ENCODE measurements at regions not wholly inside any gene's neighbourhood (a gene's known extent, or its start where the extent isn't known, plus 50 kb on each side); places are given as distances from the start of the nearest gene placed in this dataset.

DNA sequence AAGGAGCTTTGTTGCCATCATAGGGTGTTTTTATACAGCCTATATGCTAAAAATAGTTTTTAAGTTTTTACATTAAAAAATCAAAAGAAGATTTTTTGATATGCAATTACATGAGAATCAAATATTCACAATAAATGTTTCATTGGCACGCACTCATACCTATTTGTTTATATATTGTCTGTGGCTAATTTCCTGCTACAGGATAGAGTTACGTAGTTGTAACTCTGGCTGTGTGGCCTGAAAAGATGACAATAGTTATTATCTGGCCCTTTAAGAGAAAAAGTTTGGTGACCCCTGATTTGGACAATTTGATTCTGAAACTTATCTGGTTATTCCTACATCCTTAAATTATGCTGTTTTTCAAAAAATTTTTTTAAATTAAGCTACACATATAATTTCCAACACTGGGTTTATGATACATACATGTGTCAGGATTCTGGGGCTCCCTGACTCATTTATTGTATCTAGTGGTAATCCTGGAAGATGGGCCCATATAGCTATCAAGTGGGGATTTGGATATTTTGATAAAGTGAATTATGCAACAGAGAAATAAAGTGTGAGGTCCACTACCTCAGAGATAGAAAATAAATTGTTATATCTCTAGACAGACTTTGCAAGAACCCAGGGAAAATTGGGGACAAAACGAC lies 370.2 kb upstream of the LYPLAL1 start:
- CTCF ChIA-PET, result no interaction called here
- no peaks in the 10 kb centered on the region for H3K27me3 ChIP-seq (replicated peaks; ENCODE audit: control insufficient read depth, insufficient read depth, low read length)
- H3K9me3 Mint-ChIP-seq (ENCODE audit: unreplicated experiment), result no peaks in the 10 kb centered on the region
- TF ChIP-seq, protein P1, sequence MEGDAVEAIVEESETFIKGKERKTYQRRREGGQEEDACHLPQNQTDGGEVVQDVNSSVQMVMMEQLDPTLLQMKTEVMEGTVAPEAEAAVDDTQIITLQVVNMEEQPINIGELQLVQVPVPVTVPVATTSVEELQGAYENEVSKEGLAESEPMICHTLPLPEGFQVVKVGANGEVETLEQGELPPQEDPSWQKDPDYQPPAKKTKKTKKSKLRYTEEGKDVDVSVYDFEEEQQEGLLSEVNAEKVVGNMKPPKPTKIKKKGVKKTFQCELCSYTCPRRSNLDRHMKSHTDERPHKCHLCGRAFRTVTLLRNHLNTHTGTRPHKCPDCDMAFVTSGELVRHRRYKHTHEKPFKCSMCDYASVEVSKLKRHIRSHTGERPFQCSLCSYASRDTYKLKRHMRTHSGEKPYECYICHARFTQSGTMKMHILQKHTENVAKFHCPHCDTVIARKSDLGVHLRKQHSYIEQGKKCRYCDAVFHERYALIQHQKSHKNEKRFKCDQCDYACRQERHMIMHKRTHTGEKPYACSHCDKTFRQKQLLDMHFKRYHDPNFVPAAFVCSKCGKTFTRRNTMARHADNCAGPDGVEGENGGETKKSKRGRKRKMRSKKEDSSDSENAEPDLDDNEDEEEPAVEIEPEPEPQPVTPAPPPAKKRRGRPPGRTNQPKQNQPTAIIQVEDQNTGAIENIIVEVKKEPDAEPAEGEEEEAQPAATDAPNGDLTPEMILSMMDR (IDR thresholded peaks at IDR 0.05; ENCODE audit: insufficient read depth in 1 of 2, low read depth in 1 of 2, low read length in 1 of 2, severe bottlenecking in 1 of 2, unreplicated experiment in 1 of 2), result no peak
- no peaks in the 10 kb centered on the region for H3K4me1 ChIP-seq
- H3K4me3 ChIP-seq (ENCODE audit: low read depth, low read length), result no peak overlapping the region
- no peak overlapping the region for H3K27ac Mint-ChIP-seq (ENCODE audit: unreplicated experiment)
- H3K36me3 ChIP-seq (ENCODE audit: control insufficient read depth, insufficient read depth, low read length), result no peaks in the 10 kb centered on the region
- no TSS peak for BruUV-seq (replicated peaks)
- H3K27me3 Mint-ChIP-seq (ENCODE audit: insufficient read depth, unreplicated experiment), result no peaks in the 10 kb centered on the region
- H3K4me3 Mint-ChIP-seq (ENCODE audit: unreplicated experiment), result no peak overlapping the region
- no peaks in the 10 kb centered on the region for H3K36me3 Mint-ChIP-seq (ENCODE audit: insufficient read depth, unreplicated experiment)
- POLR2A ChIA-PET, result no interaction called here
- intact Hi-C loops (cut with micrococcal nuclease; ENCODE audit: unreplicated experiment), result no loop called here
- H3K9me3 ChIP-seq, result no peaks in the 10 kb centered on the region
- no peak for DNase-seq
- no peaks in the 10 kb centered on the region for H3K4me1 Mint-ChIP-seq (ENCODE audit: low read depth, unreplicated experiment)

DNA sequence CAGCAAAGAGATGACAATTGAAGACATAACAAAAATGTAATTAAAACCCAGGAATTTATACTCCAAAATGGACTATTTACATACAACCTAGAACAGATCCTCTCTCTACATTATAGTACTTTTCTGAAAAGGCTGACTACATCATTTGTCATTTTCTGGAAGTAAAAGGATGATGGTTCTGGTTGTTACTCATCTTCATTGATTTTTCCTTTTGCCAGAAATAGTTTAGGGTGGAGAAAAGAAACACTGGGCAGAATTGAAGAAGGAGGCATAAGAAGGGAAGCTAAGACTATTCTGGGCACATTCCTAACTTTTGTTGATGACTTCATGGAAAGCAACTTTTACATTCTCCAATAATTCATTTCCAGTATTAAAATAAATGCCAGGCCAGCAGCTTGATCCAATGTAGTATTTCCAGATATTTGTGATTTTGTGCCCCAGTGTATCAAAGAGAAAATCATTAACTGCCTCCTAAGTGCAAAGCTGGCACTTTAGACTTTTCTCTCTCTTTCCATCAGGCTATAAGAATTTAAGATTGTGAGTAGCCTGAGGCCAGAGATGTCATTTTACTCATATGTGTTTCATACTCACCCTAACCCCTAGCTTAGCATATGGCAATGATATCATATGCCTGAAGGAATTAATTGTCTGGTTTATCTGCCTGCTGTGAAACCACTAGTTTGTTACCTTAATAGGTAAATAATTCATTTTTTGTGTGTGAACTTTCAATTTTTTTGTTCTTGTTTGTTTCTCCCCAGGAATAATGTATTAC lies 369.5 kb upstream of the LYPLAL1 start:
- H3K4me1 Mint-ChIP-seq (ENCODE audit: low read depth, unreplicated experiment), result no peaks in the 10 kb centered on the region
- H3K4me1 ChIP-seq, result no peaks in the 10 kb centered on the region
- no peak overlapping the region for H3K27ac Mint-ChIP-seq (ENCODE audit: unreplicated experiment)
- no peak overlapping the region for H3K4me3 ChIP-seq (ENCODE audit: low read depth, low read length)
- no peak for DNase-seq
- ChIA-PET POLR2A (no interaction called here), CTCF (no interaction called here)
- no peaks in the 10 kb centered on the region for H3K9me3 Mint-ChIP-seq (ENCODE audit: unreplicated experiment)
- no TSS peak for BruUV-seq (replicated peaks)
- H3K27me3 ChIP-seq (replicated peaks; ENCODE audit: control insufficient read depth, insufficient read depth, low read length), result no peaks in the 10 kb centered on the region
- no peaks in the 10 kb centered on the region for H3K36me3 Mint-ChIP-seq (ENCODE audit: insufficient read depth, unreplicated experiment)
- H3K36me3 ChIP-seq (ENCODE audit: control insufficient read depth, insufficient read depth, low read length), result no peaks in the 10 kb centered on the region
- H3K27me3 Mint-ChIP-seq (ENCODE audit: insufficient read depth, unreplicated experiment), result no peaks in the 10 kb centered on the region
- intact Hi-C loops (cut with micrococcal nuclease; ENCODE audit: unreplicated experiment), result no loop called here
- no peaks in the 10 kb centered on the region for H3K9me3 ChIP-seq
- no peak overlapping the region for H3K4me3 Mint-ChIP-seq (ENCODE audit: unreplicated experiment)
- TF ChIP-seq, protein P1 (IDR thresholded peaks at IDR 0.05; ENCODE audit: insufficient read depth in 1 of 2, low read depth in 1 of 2, low read length in 1 of 2, severe bottlenecking in 1 of 2, unreplicated experiment in 1 of 2), result no peak

DNA sequence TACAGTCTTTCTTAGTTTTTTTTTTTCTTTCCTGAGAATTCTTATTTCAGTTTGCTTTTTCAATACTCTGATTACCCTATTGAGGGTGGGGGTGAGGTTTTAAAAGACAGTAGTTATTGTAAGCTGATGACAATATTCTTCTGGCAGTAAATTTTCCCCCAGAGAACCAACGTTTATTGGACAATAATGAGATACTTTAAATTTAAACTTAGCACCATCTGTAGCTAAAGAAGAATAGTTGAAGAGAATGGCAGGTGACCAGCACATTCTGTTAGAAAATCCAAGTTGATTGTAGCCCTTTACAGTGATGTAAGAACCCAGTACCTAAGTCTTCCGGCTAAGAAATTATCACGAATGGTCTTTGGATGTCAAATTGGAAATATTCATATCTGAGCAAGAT lies 364.6 kb upstream of the LYPLAL1 start:
- BruUV-seq (replicated peaks), result no TSS peak
- Mint-ChIP-seq H3K4me3 (ENCODE audit: unreplicated experiment) (no peak overlapping the region), H3K4me1 (ENCODE audit: low read depth, unreplicated experiment) (no peaks in the 10 kb centered on the region), H3K27ac (ENCODE audit: unreplicated experiment) (no peak overlapping the region), H3K36me3 (ENCODE audit: insufficient read depth, unreplicated experiment) (no peaks in the 10 kb centered on the region), H3K9me3 (ENCODE audit: unreplicated experiment) (no peaks in the 10 kb centered on the region), H3K27me3 (ENCODE audit: insufficient read depth, unreplicated experiment) (no peaks in the 10 kb centered on the region)
- H3K4me1 ChIP-seq, result no peaks in the 10 kb centered on the region
- ChIA-PET POLR2A (no interaction called here), CTCF (no interaction called here)
- no peak overlapping the region for H3K4me3 ChIP-seq (ENCODE audit: low read depth, low read length)
- DNase-seq, result no peak
- intact Hi-C loops (cut with micrococcal nuclease; ENCODE audit: unreplicated experiment), result no loop called here
- no peaks in the 10 kb centered on the region for H3K36me3 ChIP-seq (ENCODE audit: control insufficient read depth, insufficient read depth, low read length)
- TF ChIP-seq, protein P1 (IDR thresholded peaks at IDR 0.05; ENCODE audit: insufficient read depth in 1 of 2, low read depth in 1 of 2, low read length in 1 of 2, severe bottlenecking in 1 of 2, unreplicated experiment in 1 of 2), result no peak
- no peaks in the 10 kb centered on the region for H3K9me3 ChIP-seq
- H3K27me3 ChIP-seq (replicated peaks; ENCODE audit: control insufficient read depth, insufficient read depth, low read length), result no peaks in the 10 kb centered on the region
